ENCODE measurements at regions not wholly inside any gene's neighbourhood (a gene's known extent, or its start where the extent isn't known, plus 50 kb on each side); places are given as distances from the start of the nearest gene placed in this dataset.

DNA sequence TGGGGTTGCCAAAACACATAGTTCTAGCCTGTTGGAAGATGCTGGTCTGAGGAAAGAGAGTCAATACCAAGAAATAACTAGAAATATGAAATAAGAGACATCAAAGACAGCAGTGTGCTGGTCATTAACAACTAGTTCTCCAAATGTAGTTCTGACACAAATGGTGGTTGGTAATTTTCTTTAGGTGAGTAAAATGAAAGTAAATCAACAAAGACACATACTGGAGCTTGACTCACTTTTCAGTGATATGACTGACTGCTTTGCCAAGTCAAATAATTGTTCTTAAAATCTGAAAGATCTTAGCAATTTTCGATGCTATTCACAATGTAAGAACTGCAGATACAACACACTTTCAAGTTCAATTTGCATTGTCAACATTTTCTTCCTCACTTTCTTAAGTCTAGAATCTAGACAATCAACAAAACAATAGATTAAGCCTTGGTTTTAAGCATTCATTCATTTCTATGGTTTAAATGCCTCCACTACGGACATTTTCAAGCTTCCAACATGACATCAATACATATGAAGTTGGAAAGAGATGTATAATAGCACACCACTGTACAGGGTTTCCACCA is 166.8 kb upstream of the MAP3K1 start:
- Mint-ChIP-seq H3K9me3 (no peaks in the 10 kb centered on the region), H3K27me3 (no peaks in the 10 kb centered on the region), H3K4me3 (no peak overlapping the region), H3K27ac (peak overlapping the region; percentile 34 to 67), H3K36me3 (no peaks in the 10 kb centered on the region), H3K4me1 (peaks cover 29 to 55% (median 45%) of the 10 kb centered on the region in 3 donors)
- ATAC-seq (replicated peaks in 1 of 4): no peak
- Histone ChIP-seq H3K9me3 (no peaks in the 10 kb centered on the region), H3K4me1 (ENCODE audit: control insufficient read depth in 1 of 2, extremely low read depth in 1 of 2, insufficient read depth in 2 of 2, low read length in 2 of 2) (peaks cover 12 to 20% of the 10 kb centered on the region in 2 experiments), H3K36me3 (ENCODE audit: control insufficient read depth in 2 of 2, extremely low read depth in 1 of 2, insufficient read depth in 1 of 2, low read length in 1 of 2) (no peaks in the 10 kb centered on the region), H3K27ac (ENCODE audit: low read length) (no peak overlapping the region), H3K27me3 (replicated peaks in 1 of 2; ENCODE audit: control insufficient read depth in 2 of 2, extremely low read depth in 1 of 2, insufficient read depth in 2 of 2, low read length in 1 of 2) (no peaks in the 10 kb centered on the region), H3K4me3 (ENCODE audit: control insufficient read depth in 1 of 2, extremely low read depth in 1 of 2, low read length in 1 of 2) (no peak overlapping the region)
- DNase-seq: no peak
- CTCF ChIA-PET: no interaction called here
- POLR2A ChIA-PET: no interaction called here
- 88% methylated on average over 1 of the region's 2 CpGs for WGBS (ENCODE audit: insufficient coverage)

GRCh38 chr5:56647099-56647850 is 168.1 kb upstream of the MAP3K1 start:
- no peak overlapping the region for H3K27ac ChIP-seq (ENCODE audit: low read length)
- Mint-ChIP-seq H3K27me3 (no peaks in the 10 kb centered on the region), H3K4me3 (no peak overlapping the region), H3K9me3 (no peaks in the 10 kb centered on the region), H3K36me3 (no peaks in the 10 kb centered on the region), H3K4me1 (peaks cover 29 to 55% (median 45%) of the 10 kb centered on the region in 3 donors), H3K27ac (peak overlapping the region; percentile 18 to 80)
- H3K4me1 ChIP-seq (ENCODE audit: control insufficient read depth in 1 of 2, extremely low read depth in 1 of 2, insufficient read depth in 2 of 2, low read length in 2 of 2): peaks cover 12 to 20% of the 10 kb centered on the region in 2 experiments
- H3K4me3 ChIP-seq (ENCODE audit: control insufficient read depth in 1 of 2, extremely low read depth in 1 of 2, low read length in 1 of 2): no peak overlapping the region
- peak in 1 of 35 experiments; percentile 37 for DNase-seq
- no peaks in the 10 kb centered on the region for H3K36me3 ChIP-seq (ENCODE audit: control insufficient read depth in 2 of 2, extremely low read depth in 1 of 2, insufficient read depth in 1 of 2, low read length in 1 of 2)
- no peaks in the 10 kb centered on the region for H3K27me3 ChIP-seq (replicated peaks in 1 of 2; ENCODE audit: control insufficient read depth in 2 of 2, extremely low read depth in 1 of 2, insufficient read depth in 2 of 2, low read length in 1 of 2)
- POLR2A ChIA-PET: no interaction called here
- H3K9me3 ChIP-seq: no peaks in the 10 kb centered on the region
- peak in 1 of 4 experiments; percentile 54 for ATAC-seq (replicated peaks in 1 of 4)
- no CpG with 5 or more reads among the region's 4 CpGs for WGBS (ENCODE audit: insufficient coverage)
- CTCF ChIA-PET: no interaction called here

- DNase-seq: no peak
- H3K4me1 Mint-ChIP-seq: peaks cover 35 to 53% (median 49%) of the 10 kb centered on the region in 3 donors
- POLR2A ChIA-PET: no interaction called here
Observed at GRCh38 chr5:56641635-56642260, 173.6 kb upstream of the MAP3K1 start.

GRCh38 chr5:56640763-56641406 is 174.5 kb upstream of the MAP3K1 start:
- Mint-ChIP-seq H3K9me3 (no peaks in the 10 kb centered on the region), H3K27me3 (no peaks in the 10 kb centered on the region), H3K36me3 (no peaks in the 10 kb centered on the region), H3K4me3 (no peak overlapping the region), H3K27ac (peak overlapping the region; percentile 7 to 61), H3K4me1 (peaks cover 34 to 56% (median 54%) of the 10 kb centered on the region in 3 donors)
- DNase-seq (peak in 1 of 35 experiments; percentile 13), ATAC-seq (replicated peaks in 1 of 4) (no peak)
- Histone ChIP-seq H3K36me3 (ENCODE audit: control insufficient read depth in 2 of 2, extremely low read depth in 1 of 2, insufficient read depth in 1 of 2, low read length in 1 of 2) (no peaks in the 10 kb centered on the region), H3K27ac (ENCODE audit: low read length) (no peak overlapping the region), H3K4me3 (ENCODE audit: control insufficient read depth in 1 of 2, extremely low read depth in 1 of 2, low read length in 1 of 2) (no peak overlapping the region), H3K9me3 (no peaks in the 10 kb centered on the region), H3K4me1 (ENCODE audit: control insufficient read depth in 1 of 2, extremely low read depth in 1 of 2, insufficient read depth in 2 of 2, low read length in 2 of 2) (peaks cover 6 to 13% of the 10 kb centered on the region in 2 experiments), H3K27me3 (replicated peaks in 1 of 2; ENCODE audit: control insufficient read depth in 2 of 2, extremely low read depth in 1 of 2, insufficient read depth in 2 of 2, low read length in 1 of 2) (no peaks in the 10 kb centered on the region)
- 63% methylated on average over 2 of the region's 3 CpGs for WGBS (ENCODE audit: insufficient coverage)
- POLR2A ChIA-PET: no interaction called here
- CTCF ChIA-PET: interaction anchor here in 1 of 2 donors (0.6 kb wide), 1 partner anchor 49 kb away, joined by 3 read pairs; no protein-coding TSS in a partner anchor

More at GRCh38 chr5:56641635-56642260, 173.6 kb upstream of the MAP3K1 start:
- Histone ChIP-seq H3K27ac (ENCODE audit: low read length) (no peak overlapping the region), H3K9me3 (no peaks in the 10 kb centered on the region), H3K4me1 (ENCODE audit: control insufficient read depth in 1 of 2, extremely low read depth in 1 of 2, insufficient read depth in 2 of 2, low read length in 2 of 2) (peaks cover 6 to 14% of the 10 kb centered on the region in 2 experiments), H3K27me3 (replicated peaks in 1 of 2; ENCODE audit: control insufficient read depth in 2 of 2, extremely low read depth in 1 of 2, insufficient read depth in 2 of 2, low read length in 1 of 2) (no peaks in the 10 kb centered on the region), H3K36me3 (ENCODE audit: control insufficient read depth in 2 of 2, extremely low read depth in 1 of 2, insufficient read depth in 1 of 2, low read length in 1 of 2) (no peaks in the 10 kb centered on the region), H3K4me3 (ENCODE audit: control insufficient read depth in 1 of 2, extremely low read depth in 1 of 2, low read length in 1 of 2) (no peak overlapping the region)
- Mint-ChIP-seq H3K4me3 (no peak overlapping the region), H3K9me3 (no peaks in the 10 kb centered on the region), H3K36me3 (no peaks in the 10 kb centered on the region), H3K27me3 (no peaks in the 10 kb centered on the region), H3K27ac (no peak overlapping the region)
- CTCF ChIA-PET: no interaction called here
- WGBS (ENCODE audit: insufficient coverage): 96% methylated on average over 4 of the region's 8 CpGs
- no peak for ATAC-seq (replicated peaks in 1 of 4)

DNA sequence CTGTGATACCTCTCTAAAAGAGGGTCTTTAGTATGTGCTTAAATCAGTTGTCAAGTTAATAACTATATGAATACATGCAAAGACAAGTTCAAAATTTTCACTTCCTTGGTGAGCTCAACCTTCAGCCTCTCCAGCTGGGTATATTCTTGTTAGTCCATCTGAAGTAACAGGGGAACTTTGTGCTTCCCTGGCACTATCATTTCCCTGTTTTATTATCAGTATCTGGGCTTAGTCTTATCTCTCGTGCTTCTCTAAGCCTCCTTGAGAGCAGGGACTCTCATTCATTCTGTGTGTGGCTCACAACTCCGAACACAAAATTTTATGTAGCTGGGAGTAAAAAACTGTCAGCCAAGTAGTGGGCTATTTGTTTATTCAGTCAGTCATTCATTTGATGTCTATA is 175.9 kb upstream of the MAP3K1 start:
- H3K9me3 ChIP-seq: no peaks in the 10 kb centered on the region
- H3K36me3 ChIP-seq (ENCODE audit: control insufficient read depth in 2 of 2, extremely low read depth in 1 of 2, insufficient read depth in 1 of 2, low read length in 1 of 2): no peaks in the 10 kb centered on the region
- no peaks in the 10 kb centered on the region for H3K9me3 Mint-ChIP-seq
- no peak overlapping the region for H3K4me3 Mint-ChIP-seq
- no peak overlapping the region for H3K4me3 ChIP-seq (ENCODE audit: control insufficient read depth in 1 of 2, extremely low read depth in 1 of 2, low read length in 1 of 2)
- no peaks in the 10 kb centered on the region for H3K27me3 ChIP-seq (replicated peaks in 1 of 2; ENCODE audit: control insufficient read depth in 2 of 2, extremely low read depth in 1 of 2, insufficient read depth in 2 of 2, low read length in 1 of 2)
- WGBS (ENCODE audit: insufficient coverage): no CpG with 5 or more reads among the region's 2 CpGs
- CTCF ChIA-PET: no interaction called here
- peaks cover 6 to 13% of the 10 kb centered on the region in 2 experiments for H3K4me1 ChIP-seq (ENCODE audit: control insufficient read depth in 1 of 2, extremely low read depth in 1 of 2, insufficient read depth in 2 of 2, low read length in 2 of 2)
- H3K27ac ChIP-seq (ENCODE audit: low read length): no peak overlapping the region
- POLR2A ChIA-PET: no interaction called here
- H3K27ac Mint-ChIP-seq: peak overlapping the region; percentile 96 to 99
- DNase-seq: no peak
- H3K27me3 Mint-ChIP-seq: no peaks in the 10 kb centered on the region
- peaks cover 26 to 51% (median 50%) of the 10 kb centered on the region in 3 donors for H3K4me1 Mint-ChIP-seq
- no peaks in the 10 kb centered on the region for H3K36me3 Mint-ChIP-seq
- ATAC-seq (replicated peaks in 1 of 4): no peak

DNA sequence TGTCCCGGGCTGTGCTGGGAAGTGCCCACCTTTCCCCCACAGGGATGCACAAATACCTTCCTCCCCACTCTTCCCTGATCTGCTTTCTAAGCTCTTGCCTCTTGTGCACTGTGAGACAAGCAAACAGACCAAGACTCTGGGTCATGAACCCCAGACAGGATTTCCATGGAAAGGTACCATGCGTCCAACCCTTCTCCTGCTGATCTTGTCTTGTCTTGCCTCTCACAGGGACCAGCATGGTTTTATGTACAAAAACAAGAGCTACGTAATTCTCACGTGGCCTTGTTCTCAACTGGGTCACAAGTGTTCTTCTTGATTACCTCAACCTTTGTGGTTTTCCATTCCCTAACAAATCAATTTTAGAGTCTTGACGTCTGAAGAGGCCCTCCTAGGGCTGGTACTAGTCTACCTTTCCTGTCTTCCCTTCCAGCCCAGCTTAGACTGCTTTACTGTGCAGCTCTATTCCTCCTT is 176.5 kb upstream of the MAP3K1 start:
- H3K27me3 ChIP-seq (replicated peaks in 1 of 2; ENCODE audit: control insufficient read depth in 2 of 2, extremely low read depth in 1 of 2, insufficient read depth in 2 of 2, low read length in 1 of 2): no peaks in the 10 kb centered on the region
- Mint-ChIP-seq H3K36me3 (no peaks in the 10 kb centered on the region), H3K4me1 (peaks cover 24 to 51% (median 50%) of the 10 kb centered on the region in 3 donors), H3K9me3 (no peaks in the 10 kb centered on the region), H3K4me3 (peak overlapping the region in 1 of 3 donors; percentile 17), H3K27ac (peak overlapping the region; percentile 96 to 99), H3K27me3 (no peaks in the 10 kb centered on the region)
- DNase-seq: peak in 20 of 35 experiments; percentile 6 to 74 (median 36)
- peaks cover 6 to 13% of the 10 kb centered on the region in 2 experiments for H3K4me1 ChIP-seq (ENCODE audit: control insufficient read depth in 1 of 2, extremely low read depth in 1 of 2, insufficient read depth in 2 of 2, low read length in 2 of 2)
- WGBS (ENCODE audit: insufficient coverage): 72% methylated on average over 5 of the region's 5 CpGs
- no peaks in the 10 kb centered on the region for H3K9me3 ChIP-seq
- H3K27ac ChIP-seq (ENCODE audit: low read length): no peak overlapping the region
- H3K36me3 ChIP-seq (ENCODE audit: control insufficient read depth in 2 of 2, extremely low read depth in 1 of 2, insufficient read depth in 1 of 2, low read length in 1 of 2): no peaks in the 10 kb centered on the region
- no peak overlapping the region for H3K4me3 ChIP-seq (ENCODE audit: control insufficient read depth in 1 of 2, extremely low read depth in 1 of 2, low read length in 1 of 2)
- ChIA-PET CTCF (no interaction called here), POLR2A (no interaction called here)
- peak in 1 of 4 experiments; percentile 92 for ATAC-seq (replicated peaks in 1 of 4)
